K562 (cell line): ENCODE measurements at regions not wholly inside any gene's neighbourhood (a gene's known extent, or its start where the extent isn't known, plus 50 kb on each side); places are given as distances from the start of the nearest gene placed in this dataset.

Experiments
- EP300 ChIP-seq: IDR thresholded peaks from 2 replicates; pipeline ENCODE4 v1.6.1; 2012; ENCODE audit warnings: low read length, improper control_type of control experiment
- ETV5 ChIP-seq: sonication (generic); formaldehyde crosslinking; IDR thresholded peaks from 2 replicates; pipeline ENCODE4 v1.4.0; 2020; ENCODE audit warnings: low read depth, mild to moderate bottlenecking, missing genetic modification reagents
- JUNB ChIP-seq: fragments of 450-650 bp; formaldehyde crosslinking; conservative IDR thresholded peaks from 2 replicates; pipeline ENCODE4 v1.4.0; 2020; ENCODE audit warnings: mild to moderate bottlenecking
- POLR2A ChIP-seq: fragments of 450-650 bp; conservative IDR thresholded peaks from 2 replicates; pipeline ENCODE4 v1.6.1; 2016
- SNRNP70 ChIP-seq: fragments of 200-400 bp; formaldehyde crosslinking; optimal IDR thresholded peaks from 2 replicates; pipeline ENCODE3; 2017; ENCODE audit warnings: low read depth, low read length
- TAF1 ChIP-seq: IDR thresholded peaks from 2 replicates; pipeline ENCODE4 v1.6.1; 2011; ENCODE audit warnings: mild to moderate bottlenecking, low read length, moderate library complexity; ENCODE audit not compliant: insufficient read depth, control insufficient read depth, severe bottlenecking; ENCODE audit errors: extremely low read depth
- TCF15 ChIP-seq: fragments of 250-450 bp; sonication (Bioruptor Pico); IDR thresholded peaks from 2 replicates; pipeline ENCODE4 v1.8.0; 2022; ENCODE audit warnings: moderate library complexity, mild to moderate bottlenecking, inconsistent platforms
- ZNF311 ChIP-seq: fragments of 250-450 bp; sonication (Bioruptor Pico); IDR thresholded peaks from 2 replicates; pipeline ENCODE4 v1.4.0; 2020; ENCODE audit warnings: mild to moderate bottlenecking, moderate library complexity
- ZNF436 ChIP-seq: fragments of 250-450, 450-650 bp; sonication (Bioruptor Pico); formaldehyde crosslinking; IDR thresholded peaks from 2 replicates; pipeline ENCODE4 v1.7.0; 2020; ENCODE audit warnings: mild to moderate bottlenecking

- TF ChIP-seq EP300 (no peak), ZNF436 (CRISPR knock-in tag) (no peak), POLR2A (no peak), ETV5 (CRISPR knock-in tag) (no peak), ZNF311 (CRISPR knock-in tag) (no peak), JUNB (CRISPR knock-in tag) (no peak), TCF15 (no peak), TAF1 (no peak), SNRNP70 (no peak)
Measured at GRCh38 chr11:112606656-112607055, 346.0 kb upstream of the PLET1 start.
